GM10266 (cell line): ENCODE measurements at regions not wholly inside any gene's neighbourhood (a gene's known extent, or its start where the extent isn't known, plus 50 kb on each side); places are given as distances from the start of the nearest gene placed in this dataset.
"Not testable (repeated sequence)": the region's sequence is repeated elsewhere in the genome, so short reads cannot be mapped to it uniquely, and the experiment has no call there.

Experiments
- DNase-seq: peaks from one replicate; pipeline ENCODE4 v3.0.0; 2012; ENCODE audit errors: extremely low spot score
- TF ChIP-seq, protein P1 (sequence below): IDR thresholded peaks from 2 replicates; pipeline ENCODE4 v1.5.1; 2012; ENCODE audit warnings: mild to moderate bottlenecking, low read depth; ENCODE audit not compliant: control insufficient read depth, insufficient read depth; ENCODE audit errors: missing control alignments

DNA sequence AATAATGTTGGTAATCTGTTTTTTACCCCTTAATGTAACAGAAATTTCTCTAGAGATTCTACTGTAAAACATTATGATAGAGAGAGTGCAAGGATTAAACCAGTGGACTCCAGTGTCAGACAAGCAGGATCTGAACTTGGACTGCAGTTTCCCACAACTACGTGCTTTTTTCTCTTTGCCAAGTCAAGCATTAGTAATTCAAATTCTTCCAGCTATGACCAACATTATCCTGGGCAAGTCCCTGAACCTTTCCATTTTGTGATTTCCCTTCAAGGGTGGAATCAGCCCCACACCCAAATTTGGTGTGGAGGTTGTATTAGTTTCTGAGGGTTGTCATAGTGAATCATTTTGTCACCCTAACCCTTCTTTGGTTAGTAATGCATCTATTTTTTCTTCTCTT, 482.0 kb downstream of the ZNF516 start:
- TF ChIP-seq, protein P1, sequence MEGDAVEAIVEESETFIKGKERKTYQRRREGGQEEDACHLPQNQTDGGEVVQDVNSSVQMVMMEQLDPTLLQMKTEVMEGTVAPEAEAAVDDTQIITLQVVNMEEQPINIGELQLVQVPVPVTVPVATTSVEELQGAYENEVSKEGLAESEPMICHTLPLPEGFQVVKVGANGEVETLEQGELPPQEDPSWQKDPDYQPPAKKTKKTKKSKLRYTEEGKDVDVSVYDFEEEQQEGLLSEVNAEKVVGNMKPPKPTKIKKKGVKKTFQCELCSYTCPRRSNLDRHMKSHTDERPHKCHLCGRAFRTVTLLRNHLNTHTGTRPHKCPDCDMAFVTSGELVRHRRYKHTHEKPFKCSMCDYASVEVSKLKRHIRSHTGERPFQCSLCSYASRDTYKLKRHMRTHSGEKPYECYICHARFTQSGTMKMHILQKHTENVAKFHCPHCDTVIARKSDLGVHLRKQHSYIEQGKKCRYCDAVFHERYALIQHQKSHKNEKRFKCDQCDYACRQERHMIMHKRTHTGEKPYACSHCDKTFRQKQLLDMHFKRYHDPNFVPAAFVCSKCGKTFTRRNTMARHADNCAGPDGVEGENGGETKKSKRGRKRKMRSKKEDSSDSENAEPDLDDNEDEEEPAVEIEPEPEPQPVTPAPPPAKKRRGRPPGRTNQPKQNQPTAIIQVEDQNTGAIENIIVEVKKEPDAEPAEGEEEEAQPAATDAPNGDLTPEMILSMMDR = no peak
- no peak for DNase-seq

DNA sequence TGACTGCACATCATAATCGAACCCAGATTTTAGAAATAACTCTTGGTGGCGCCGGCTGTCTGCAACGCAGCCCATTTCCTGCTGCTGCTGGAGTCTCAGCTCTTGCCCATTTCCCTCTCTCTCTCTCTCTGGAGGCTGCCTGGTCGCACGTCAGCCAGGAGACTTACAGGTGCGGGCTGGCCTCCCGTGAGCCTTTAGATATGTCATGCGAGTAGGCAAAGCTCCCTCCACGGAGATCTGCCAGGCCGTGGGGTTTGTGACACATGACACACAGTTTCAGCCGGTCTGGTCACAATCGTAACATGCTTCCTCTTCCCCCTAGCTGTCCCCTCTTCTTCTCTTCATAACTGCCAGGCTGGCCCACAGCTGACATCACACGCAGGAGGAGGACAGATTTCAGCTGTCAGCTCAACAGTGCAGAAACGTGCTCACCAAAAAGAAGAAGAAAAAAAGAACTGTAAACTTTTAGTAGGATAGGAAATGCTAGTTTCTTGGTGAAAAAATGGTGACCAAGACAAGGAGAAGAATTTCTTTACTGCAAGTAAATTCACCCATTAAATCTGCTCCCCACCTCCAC, 489.3 kb downstream of the ZNF516 start:
- DNase-seq = no peak
- TF ChIP-seq, protein P1 = no peak

DNA sequence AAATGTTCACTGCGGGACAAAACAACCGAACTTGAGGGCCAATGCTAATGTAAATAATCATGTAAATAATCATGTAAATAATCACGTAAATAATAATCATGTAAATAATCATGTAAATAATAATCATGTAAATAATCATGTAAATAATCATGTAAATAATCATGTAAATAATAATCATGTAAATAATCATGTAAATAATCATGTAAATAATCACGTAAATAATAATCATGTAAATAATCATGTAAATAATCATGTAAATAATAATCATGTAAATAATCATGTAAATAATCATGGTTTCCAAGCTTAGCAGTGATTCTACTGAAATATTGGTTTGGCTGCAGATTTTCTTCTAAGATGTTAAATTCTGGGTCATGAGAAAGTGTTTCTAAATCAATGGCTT, 507.1 kb downstream of the ZNF516 start:
- DNase-seq = not testable (repeated sequence)

DNA sequence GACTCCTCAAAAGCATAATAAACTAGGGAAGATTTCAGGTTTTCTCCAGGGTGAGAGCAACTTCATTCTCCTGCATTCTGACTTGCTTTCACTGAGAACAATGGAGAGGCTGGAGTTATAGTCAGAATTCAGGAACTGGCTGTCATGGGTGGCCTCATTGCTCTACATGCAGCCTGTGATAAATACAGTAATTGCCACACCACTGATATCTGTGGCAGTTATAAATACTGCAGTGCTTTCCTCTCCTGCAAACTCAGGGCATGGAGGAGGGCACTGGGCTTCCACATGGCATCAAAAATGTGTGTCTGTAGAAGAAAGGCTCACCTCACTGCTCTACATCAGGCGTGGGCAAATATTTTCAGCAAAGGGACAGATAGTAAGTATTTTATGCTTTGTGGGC, 510.2 kb downstream of the ZNF516 start:
- DNase-seq = no peak
- TF ChIP-seq, protein P1 = no peak

DNA sequence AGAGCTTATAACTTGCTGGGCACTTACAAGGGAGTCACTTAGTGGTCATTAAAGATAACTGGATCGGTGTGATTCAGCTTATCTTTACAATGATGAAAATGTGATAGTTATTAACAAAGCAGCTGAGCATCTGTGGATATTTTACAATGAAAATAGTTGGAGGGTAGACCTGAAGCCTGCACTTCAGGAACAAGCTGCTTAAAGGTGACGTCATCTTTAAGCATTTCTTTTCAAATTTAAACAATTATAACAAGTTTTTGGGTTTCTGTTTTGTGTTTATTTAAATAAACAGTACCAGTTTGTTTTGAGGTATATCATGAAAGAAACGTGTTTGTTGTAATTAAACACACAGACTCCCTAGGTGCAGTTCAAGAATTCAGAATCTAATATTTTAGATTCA, 513.9 kb downstream of the ZNF516 start:
- DNase-seq = no peak
- TF ChIP-seq, protein P1 = no peak

DNA sequence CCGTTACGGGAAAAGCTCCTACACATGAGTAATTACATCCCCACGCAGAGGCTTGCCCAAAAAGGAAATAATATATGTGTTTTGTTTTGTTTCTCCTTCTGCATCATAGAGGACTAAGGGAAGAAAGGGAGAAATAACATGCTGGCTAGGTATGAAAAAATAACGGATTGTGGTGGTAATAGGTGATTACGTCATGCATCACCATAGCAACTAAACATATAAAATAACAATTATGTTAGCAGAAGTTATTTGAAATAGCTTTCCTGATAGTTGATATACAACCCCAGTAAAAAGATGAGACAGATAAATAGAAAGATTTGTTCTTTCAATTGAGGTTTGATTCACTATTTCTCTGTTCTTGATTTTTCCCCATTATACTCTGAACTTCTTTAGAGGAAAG, 518.0 kb downstream of the ZNF516 start:
- DNase-seq = no peak
- TF ChIP-seq, protein P1 = no peak

DNA sequence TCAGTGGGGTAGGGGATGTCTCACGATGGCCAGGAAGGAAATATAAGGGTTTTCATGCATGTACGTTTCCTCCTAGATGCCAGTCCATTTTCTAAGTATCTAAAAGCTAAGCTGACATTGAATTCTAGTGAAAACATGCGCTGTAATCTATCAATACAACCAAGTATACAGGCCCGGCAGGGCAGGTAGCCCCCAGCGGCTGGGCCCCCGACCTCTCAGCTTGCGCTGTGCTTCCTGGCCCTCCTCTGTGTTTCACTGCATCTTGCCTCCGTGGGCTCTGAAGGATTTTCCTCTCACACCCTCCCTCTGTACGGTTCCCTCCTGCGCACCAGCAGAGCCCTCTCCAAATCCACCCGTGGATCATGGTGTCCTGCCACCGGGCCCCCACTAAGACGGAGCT, 524.8 kb downstream of the ZNF516 start:
- no peak for DNase-seq
- TF ChIP-seq, protein P1 = no peak

DNA sequence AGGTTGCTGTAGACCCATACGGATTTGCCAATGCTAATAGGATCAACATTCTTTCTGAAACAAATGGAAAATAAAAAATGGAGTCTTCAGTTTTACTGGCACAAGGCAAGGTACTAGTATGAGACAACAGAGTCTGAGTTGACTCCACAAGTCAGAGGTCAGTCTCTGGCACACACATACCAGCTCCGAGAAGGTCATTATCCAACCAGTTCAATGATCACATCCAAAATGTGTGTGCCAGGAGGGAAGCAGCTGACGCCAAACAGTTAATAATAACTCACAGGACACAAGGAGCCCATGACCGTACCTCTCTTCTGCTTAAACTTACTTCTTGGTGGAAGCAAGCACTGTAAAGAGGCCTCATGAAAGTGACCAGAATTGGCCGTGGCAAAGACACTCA, 528.6 kb downstream of the ZNF516 start:
- TF ChIP-seq, protein P1 = no peak
- DNase-seq = no peak
